ENCODE measurements at regions not wholly inside any gene's neighbourhood (a gene's known extent, or its start where the extent isn't known, plus 50 kb on each side); places are given as distances from the start of the nearest gene placed in this dataset.

DNA sequence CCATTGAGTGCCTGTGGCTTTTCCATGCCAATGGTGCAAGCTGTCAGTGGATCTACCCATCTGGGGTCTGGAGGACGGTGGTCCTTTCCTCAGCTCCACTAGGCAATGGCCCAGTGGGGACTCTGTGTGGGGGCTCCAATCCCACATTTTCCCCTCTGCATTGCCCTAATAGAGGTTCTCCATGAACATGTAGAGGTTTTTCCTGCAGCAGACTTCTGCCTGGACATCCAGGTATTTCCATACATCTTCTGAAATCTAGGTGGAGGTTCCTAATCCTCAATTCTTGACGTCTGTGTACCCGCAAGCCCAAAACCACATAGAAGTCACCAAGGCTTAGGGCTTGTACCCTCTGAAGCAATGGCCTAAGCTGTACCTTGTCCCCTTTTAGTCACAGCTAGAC is 703.1 kb downstream of the MCTP2 start:
- TF ChIP-seq, protein P1, sequence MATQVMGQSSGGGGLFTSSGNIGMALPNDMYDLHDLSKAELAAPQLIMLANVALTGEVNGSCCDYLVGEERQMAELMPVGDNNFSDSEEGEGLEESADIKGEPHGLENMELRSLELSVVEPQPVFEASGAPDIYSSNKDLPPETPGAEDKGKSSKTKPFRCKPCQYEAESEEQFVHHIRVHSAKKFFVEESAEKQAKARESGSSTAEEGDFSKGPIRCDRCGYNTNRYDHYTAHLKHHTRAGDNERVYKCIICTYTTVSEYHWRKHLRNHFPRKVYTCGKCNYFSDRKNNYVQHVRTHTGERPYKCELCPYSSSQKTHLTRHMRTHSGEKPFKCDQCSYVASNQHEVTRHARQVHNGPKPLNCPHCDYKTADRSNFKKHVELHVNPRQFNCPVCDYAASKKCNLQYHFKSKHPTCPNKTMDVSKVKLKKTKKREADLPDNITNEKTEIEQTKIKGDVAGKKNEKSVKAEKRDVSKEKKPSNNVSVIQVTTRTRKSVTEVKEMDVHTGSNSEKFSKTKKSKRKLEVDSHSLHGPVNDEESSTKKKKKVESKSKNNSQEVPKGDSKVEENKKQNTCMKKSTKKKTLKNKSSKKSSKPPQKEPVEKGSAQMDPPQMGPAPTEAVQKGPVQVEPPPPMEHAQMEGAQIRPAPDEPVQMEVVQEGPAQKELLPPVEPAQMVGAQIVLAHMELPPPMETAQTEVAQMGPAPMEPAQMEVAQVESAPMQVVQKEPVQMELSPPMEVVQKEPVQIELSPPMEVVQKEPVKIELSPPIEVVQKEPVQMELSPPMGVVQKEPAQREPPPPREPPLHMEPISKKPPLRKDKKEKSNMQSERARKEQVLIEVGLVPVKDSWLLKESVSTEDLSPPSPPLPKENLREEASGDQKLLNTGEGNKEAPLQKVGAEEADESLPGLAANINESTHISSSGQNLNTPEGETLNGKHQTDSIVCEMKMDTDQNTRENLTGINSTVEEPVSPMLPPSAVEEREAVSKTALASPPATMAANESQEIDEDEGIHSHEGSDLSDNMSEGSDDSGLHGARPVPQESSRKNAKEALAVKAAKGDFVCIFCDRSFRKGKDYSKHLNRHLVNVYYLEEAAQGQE (IDR thresholded peaks at IDR 0.05; ENCODE audit: insufficient read depth in 1 of 2, low read depth in 2 of 2, low read length in 2 of 2), result no peak
- TF ChIP-seq SIN3A (IDR thresholded peaks at IDR 0.05; ENCODE audit: borderline replicate concordance, insufficient read depth, low read length), result no peak

DNA sequence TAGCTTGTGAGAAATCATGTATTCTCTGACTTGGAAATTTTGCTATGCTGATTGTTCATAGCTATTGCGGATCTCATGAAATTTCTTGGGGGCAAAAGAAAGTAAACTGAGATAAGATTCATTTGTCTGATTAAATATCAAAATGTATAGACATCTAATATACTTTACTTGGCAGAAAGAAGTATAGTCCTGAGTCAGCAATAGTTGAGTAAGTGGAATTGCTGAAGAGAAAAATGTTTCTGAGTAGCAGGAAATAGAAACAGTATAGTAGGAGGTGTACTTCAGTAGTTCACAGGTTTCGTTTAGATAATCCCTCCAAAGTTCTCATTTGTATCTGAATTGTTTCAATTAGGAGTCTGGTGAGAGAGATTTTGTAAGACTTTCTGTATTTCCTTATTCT is 705.9 kb downstream of the MCTP2 start:
- no peak for TF ChIP-seq SIN3A (IDR thresholded peaks at IDR 0.05; ENCODE audit: borderline replicate concordance, insufficient read depth, low read length)
- no peak for TF ChIP-seq POLR2AphosphoS5 (IDR thresholded peaks at IDR 0.05; ENCODE audit: low read depth, low read length)
- TF ChIP-seq, protein P1 (IDR thresholded peaks at IDR 0.05; ENCODE audit: insufficient read depth in 1 of 2, low read depth in 2 of 2, low read length in 2 of 2), result no peak
- TF ChIP-seq FOXP2 (optimal IDR thresholded peaks at IDR 0.05; ENCODE audit: borderline replicate concordance, extremely low read depth, extremely low read length, insufficient read depth), result no peak
- no peak for TF ChIP-seq TAF1 (IDR thresholded peaks at IDR 0.05; ENCODE audit: borderline replicate concordance, insufficient read depth, low read length)

DNA sequence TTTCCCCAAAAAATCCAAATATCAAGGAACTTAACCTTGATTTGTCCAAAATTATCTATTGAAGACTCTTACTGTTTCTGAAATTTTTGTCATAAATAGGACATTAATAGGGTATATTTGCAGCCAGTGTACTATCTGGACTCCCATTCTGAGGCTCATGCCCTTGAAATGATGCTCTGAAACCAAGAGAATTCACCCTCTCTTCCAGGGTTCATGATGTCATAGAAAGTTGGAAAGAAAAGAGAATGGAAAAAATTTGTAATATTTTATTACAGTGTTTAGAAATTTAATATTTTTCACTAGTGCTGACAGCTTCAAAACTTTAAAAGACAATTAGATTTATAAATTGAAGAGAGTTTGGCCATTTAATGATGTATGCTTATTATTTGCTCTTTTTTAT is 712.5 kb downstream of the MCTP2 start:
- TF ChIP-seq, protein P1 (IDR thresholded peaks at IDR 0.05; ENCODE audit: insufficient read depth in 1 of 2, low read depth in 2 of 2, low read length in 2 of 2), result no peak
- TF ChIP-seq POLR2AphosphoS5 (IDR thresholded peaks at IDR 0.05; ENCODE audit: low read depth, low read length), result no peak
- TF ChIP-seq TAF1 (IDR thresholded peaks at IDR 0.05; ENCODE audit: borderline replicate concordance, insufficient read depth, low read length), result no peak
- no peak for TF ChIP-seq SIN3A (IDR thresholded peaks at IDR 0.05; ENCODE audit: borderline replicate concordance, insufficient read depth, low read length)
- TF ChIP-seq FOXP2 (optimal IDR thresholded peaks at IDR 0.05; ENCODE audit: borderline replicate concordance, extremely low read depth, extremely low read length, insufficient read depth), result no peak

DNA sequence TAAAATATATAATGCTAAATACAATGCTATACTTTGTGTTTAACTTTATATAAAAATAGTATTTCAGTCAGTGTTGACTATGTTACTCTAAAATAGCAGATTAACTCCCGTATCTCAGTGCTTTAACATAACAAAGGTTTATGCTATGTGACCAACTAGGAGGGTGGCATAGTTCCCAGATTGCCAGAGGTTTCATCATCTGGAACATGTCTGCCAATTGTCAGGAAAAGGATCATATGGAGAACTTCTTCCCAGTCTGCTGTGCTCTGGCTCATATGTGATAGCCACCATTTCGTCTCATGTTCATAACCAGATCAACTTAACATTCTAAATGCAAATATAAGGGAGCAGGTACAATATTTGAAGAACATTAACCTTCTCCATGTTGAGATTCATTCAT is 720.2 kb downstream of the MCTP2 start:
- TF ChIP-seq, protein P1 (IDR thresholded peaks at IDR 0.05; ENCODE audit: insufficient read depth in 1 of 2, low read depth in 2 of 2, low read length in 2 of 2), result no peak
- TF ChIP-seq POLR2AphosphoS5 (IDR thresholded peaks at IDR 0.05; ENCODE audit: low read depth, low read length), result no peak
- no peak for TF ChIP-seq FOXP2 (optimal IDR thresholded peaks at IDR 0.05; ENCODE audit: borderline replicate concordance, extremely low read depth, extremely low read length, insufficient read depth)
- no peak for TF ChIP-seq TAF1 (IDR thresholded peaks at IDR 0.05; ENCODE audit: borderline replicate concordance, insufficient read depth, low read length)
- no peak for TF ChIP-seq SIN3A (IDR thresholded peaks at IDR 0.05; ENCODE audit: borderline replicate concordance, insufficient read depth, low read length)

DNA sequence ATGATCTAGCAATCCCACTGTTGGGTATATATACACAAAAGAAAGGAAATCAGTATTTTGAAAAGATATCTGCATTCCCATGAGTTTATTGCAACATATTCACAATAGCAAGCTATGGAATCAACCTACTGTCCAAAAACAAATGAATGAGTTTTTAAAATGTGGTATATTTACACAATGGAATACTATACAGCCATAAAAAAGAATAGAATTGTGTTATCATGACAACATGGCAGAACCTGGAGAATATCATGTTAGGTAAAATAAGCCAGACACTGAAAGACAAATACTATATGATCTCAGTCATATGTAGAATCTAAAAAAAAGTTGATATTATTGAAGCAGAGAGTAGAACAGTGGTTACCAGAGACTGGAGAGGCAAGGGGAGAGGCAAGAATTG is 732.6 kb downstream of the MCTP2 start:
- TF ChIP-seq SIN3A (IDR thresholded peaks at IDR 0.05; ENCODE audit: borderline replicate concordance, insufficient read depth, low read length) (no peak), POLR2AphosphoS5 (IDR thresholded peaks at IDR 0.05; ENCODE audit: low read depth, low read length) (no peak), FOXP2 (optimal IDR thresholded peaks at IDR 0.05; ENCODE audit: borderline replicate concordance, extremely low read depth, extremely low read length, insufficient read depth) (no peak)
- TF ChIP-seq, protein P1 (IDR thresholded peaks at IDR 0.05; ENCODE audit: insufficient read depth in 1 of 2, low read depth in 2 of 2, low read length in 2 of 2), result no peak

All from PFSK-1 (cell line).